Nephron progenitor cell (in vitro differentiated cells): ENCODE measurements at regions not wholly inside any gene's neighbourhood (a gene's known extent, or its start where the extent isn't known, plus 50 kb on each side); places are given as distances from the start of the nearest gene placed in this dataset.

Experiments used
- DNase-seq: peaks from one replicate; pipeline ENCODE4 v3.0.0; 2021
- H3K27ac Mint-ChIP-seq: 2 replicates; pipeline ENCODE4 v1.8.0; 2021; ENCODE audit warnings: mild to moderate bottlenecking, moderate library complexity, mixed read lengths
- H3K27me3 Mint-ChIP-seq: 2 replicates; pipeline ENCODE4 v1.8.0; 2021; ENCODE audit warnings: mild to moderate bottlenecking, low read depth, mixed read lengths; ENCODE audit not compliant: poor library complexity
- H3K36me3 Mint-ChIP-seq: 2 replicates; pipeline ENCODE4 v1.8.0; 2021; ENCODE audit warnings: low read depth, mixed read lengths
- H3K4me1 Mint-ChIP-seq: 2 replicates; pipeline ENCODE4 v1.8.0; 2021; ENCODE audit warnings: mixed read lengths
- H3K4me3 Mint-ChIP-seq: 2 replicates; pipeline ENCODE4 v1.8.0; 2021; ENCODE audit warnings: mild to moderate bottlenecking, moderate library complexity, mixed read lengths
- H3K9me3 Mint-ChIP-seq: 2 replicates; pipeline ENCODE4 v1.8.0; 2021; ENCODE audit warnings: mild to moderate bottlenecking, moderate library complexity, mixed read lengths
- TF ChIP-seq, protein P1 (sequence below): fragments of 200-600 bp; sonication (generic); IDR thresholded peaks from 2 replicates; pipeline ENCODE4 v1.5.0; 2021; ENCODE audit warnings: antibody characterized with exemption

DNA sequence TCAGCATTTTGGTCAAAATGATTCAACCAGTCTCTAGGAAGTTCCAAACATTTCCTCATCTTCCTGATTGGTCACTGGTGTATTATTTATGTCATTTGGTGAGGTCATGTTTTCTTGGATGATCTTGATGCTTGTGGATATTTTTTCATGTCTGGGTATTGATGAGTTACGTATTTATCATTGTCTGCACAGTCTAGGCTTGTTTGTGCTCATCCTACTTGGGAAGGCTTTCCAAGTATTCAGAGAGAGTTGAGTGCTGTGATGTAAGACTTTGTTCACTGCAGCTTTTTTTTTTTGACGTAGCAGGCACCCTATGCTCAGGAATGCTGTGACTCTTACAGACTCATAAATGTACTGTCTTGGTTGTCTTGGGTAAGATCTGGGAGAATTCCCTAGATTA lies 509.5 kb downstream of the SLITRK1 start:
- H3K4me3 Mint-ChIP-seq: no peak overlapping the region
- H3K27ac Mint-ChIP-seq: no peak overlapping the region
- H3K9me3 Mint-ChIP-seq: no peaks in the 10 kb centered on the region
- no peaks in the 10 kb centered on the region for H3K4me1 Mint-ChIP-seq
- no peaks in the 10 kb centered on the region for H3K27me3 Mint-ChIP-seq
- TF ChIP-seq, protein P1, sequence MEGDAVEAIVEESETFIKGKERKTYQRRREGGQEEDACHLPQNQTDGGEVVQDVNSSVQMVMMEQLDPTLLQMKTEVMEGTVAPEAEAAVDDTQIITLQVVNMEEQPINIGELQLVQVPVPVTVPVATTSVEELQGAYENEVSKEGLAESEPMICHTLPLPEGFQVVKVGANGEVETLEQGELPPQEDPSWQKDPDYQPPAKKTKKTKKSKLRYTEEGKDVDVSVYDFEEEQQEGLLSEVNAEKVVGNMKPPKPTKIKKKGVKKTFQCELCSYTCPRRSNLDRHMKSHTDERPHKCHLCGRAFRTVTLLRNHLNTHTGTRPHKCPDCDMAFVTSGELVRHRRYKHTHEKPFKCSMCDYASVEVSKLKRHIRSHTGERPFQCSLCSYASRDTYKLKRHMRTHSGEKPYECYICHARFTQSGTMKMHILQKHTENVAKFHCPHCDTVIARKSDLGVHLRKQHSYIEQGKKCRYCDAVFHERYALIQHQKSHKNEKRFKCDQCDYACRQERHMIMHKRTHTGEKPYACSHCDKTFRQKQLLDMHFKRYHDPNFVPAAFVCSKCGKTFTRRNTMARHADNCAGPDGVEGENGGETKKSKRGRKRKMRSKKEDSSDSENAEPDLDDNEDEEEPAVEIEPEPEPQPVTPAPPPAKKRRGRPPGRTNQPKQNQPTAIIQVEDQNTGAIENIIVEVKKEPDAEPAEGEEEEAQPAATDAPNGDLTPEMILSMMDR: no peak
- H3K36me3 Mint-ChIP-seq: no peaks in the 10 kb centered on the region
- DNase-seq: no peak

DNA sequence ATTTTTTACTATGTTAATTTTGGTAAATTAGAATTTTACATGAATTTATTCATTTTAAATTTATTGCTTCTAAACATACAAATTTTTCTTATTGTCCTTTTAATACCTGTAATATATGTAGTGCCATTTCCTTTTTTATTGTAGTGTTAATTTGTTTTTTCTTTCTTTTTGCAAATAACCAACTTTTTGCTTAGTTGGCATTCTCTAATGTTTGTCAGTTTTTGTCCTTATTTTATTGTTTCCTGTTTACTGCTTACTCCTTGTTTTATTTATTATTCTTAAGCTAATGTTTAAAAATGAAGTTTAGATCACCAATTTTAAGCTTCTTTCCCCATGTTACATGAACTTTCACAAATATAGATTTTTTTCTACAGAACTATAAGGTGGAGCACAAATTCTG lies 516.6 kb downstream of the SLITRK1 start:
- no peaks in the 10 kb centered on the region for H3K9me3 Mint-ChIP-seq
- no peaks in the 10 kb centered on the region for H3K4me1 Mint-ChIP-seq
- DNase-seq: no peak
- H3K27me3 Mint-ChIP-seq: no peaks in the 10 kb centered on the region
- no peaks in the 10 kb centered on the region for H3K36me3 Mint-ChIP-seq
- TF ChIP-seq, protein P1: no peak
- no peak overlapping the region for H3K4me3 Mint-ChIP-seq
- H3K27ac Mint-ChIP-seq: no peak overlapping the region

DNA sequence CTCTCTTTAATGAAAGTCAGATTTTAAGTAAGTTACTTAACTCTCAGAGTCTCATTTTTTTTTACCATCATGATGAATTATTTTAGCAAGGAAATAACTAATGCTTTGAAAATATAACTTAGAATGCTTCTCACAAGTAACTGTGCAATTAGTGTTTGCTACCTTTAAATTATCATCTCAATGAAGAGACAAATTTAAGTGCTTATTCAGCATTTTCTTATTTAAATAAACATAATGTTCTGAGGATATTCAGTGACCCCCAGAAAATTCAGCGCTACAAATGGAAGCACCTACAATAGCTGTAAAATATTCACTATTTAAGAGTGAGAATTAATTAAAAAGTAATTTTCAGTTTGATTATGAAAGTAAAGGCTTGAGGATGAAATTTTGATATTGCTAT lies 527.2 kb downstream of the SLITRK1 start:
- Mint-ChIP-seq H3K27ac (no peak overlapping the region), H3K36me3 (no peaks in the 10 kb centered on the region), H3K9me3 (no peaks in the 10 kb centered on the region), H3K4me1 (no peaks in the 10 kb centered on the region), H3K27me3 (peaks cover 4% of the 10 kb centered on the region), H3K4me3 (no peak overlapping the region)
- TF ChIP-seq, protein P1: no peak
- no peak for DNase-seq

DNA sequence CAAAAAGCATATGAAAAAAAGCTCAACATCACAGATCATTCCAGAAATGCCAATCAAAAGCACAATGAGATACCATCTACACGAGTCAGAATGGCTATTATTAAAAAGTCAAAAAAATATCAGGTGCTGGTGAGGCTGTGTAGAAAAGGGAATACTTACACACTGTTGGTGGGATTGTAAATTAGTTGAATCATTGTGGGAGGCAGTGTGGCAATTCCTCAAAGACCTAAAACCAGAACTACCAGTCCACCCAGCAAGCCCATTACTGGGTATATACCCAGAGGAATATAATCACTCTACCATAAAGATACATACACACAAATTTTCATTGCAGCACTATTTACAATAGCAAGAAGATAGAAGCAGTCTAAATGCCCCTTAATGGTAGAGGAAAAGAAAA lies 529.9 kb downstream of the SLITRK1 start:
- Mint-ChIP-seq H3K36me3 (no peaks in the 10 kb centered on the region), H3K4me3 (no peak overlapping the region), H3K27me3 (peaks cover 4% of the 10 kb centered on the region), H3K4me1 (no peaks in the 10 kb centered on the region), H3K9me3 (no peaks in the 10 kb centered on the region), H3K27ac (no peak overlapping the region)
- DNase-seq: no peak
- TF ChIP-seq, protein P1: no peak

DNA sequence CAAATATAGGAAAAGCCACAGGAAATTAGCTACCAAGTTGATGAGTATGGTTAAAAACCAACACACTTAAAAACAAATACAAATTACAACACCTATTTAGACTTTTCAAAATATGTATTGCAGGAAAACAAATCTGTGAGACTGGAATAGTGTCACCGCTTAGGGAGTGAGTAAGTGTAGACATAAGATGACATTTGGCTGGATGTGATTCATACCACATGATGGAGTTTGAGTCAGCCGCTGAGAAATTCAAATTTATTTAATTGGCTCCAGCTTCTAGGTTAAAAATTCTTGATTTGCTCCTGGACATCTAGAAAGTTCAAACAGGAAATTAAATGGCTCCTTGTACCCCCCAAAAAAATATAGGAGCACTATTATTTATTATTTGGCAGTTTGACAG lies 531.7 kb downstream of the SLITRK1 start:
- no peaks in the 10 kb centered on the region for H3K4me1 Mint-ChIP-seq
- no peak for DNase-seq
- TF ChIP-seq, protein P1: no peak
- no peak overlapping the region for H3K4me3 Mint-ChIP-seq
- H3K27me3 Mint-ChIP-seq: peaks cover 4% of the 10 kb centered on the region
- H3K9me3 Mint-ChIP-seq: no peaks in the 10 kb centered on the region
- H3K27ac Mint-ChIP-seq: no peak overlapping the region
- no peaks in the 10 kb centered on the region for H3K36me3 Mint-ChIP-seq

DNA sequence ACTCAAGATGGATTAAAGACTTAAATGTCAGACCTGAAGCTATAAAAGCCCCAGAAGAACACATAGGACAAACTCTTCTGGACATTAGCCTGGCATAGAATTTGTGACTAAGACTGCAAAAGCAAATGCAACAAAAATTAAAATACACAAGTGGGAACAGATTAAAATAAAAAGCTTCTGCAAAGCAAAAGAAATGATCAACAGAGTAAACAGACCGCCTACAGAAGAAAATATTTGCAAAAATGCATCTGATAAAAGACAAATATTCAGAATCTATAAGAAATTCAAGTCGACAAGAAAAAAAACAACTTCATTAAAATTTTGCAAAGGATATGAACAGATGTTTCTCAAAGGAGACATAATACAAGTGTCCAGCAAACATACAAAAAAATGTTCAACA lies 537.8 kb downstream of the SLITRK1 start:
- TF ChIP-seq, protein P1: no peak
- Mint-ChIP-seq H3K36me3 (no peaks in the 10 kb centered on the region), H3K27ac (no peak overlapping the region), H3K4me3 (no peak overlapping the region), H3K9me3 (peaks cover 8% of the 10 kb centered on the region), H3K27me3 (no peaks in the 10 kb centered on the region), H3K4me1 (no peaks in the 10 kb centered on the region)
- no peak for DNase-seq
